M059J (cell line): ENCODE measurements at regions not wholly inside any gene's neighbourhood (a gene's known extent, or its start where the extent isn't known, plus 50 kb on each side); places are given as distances from the start of the nearest gene placed in this dataset.
A peak's percentile ranks its signal among the peaks of the same experiment; 100 is the strongest.
"Not testable (repeated sequence)": the region's sequence is repeated elsewhere in the genome, so short reads cannot be mapped to it uniquely, and the experiment has no call there.

ENCODE experiments used
- DNase-seq: peaks from one replicate; pipeline ENCODE4 v3.0.0-alpha.2; 2012; ENCODE audit warnings: low read depth

GRCh38 chr3:78079514-78079913 lies 1039.6 kb downstream of the ROBO2 start:
- DNase-seq = no peak

GRCh38 chr3:78086150-78086549 lies 1046.3 kb downstream of the ROBO2 start:
- peak; percentile 26 for DNase-seq

- no peak for DNase-seq
These were observed 1047.2 kb downstream of the ROBO2 start for GRCh38 chr3:78087134-78087533.

- no peak for DNase-seq
These were observed 1048.1 kb downstream of the ROBO2 start for GRCh38 chr3:78088006-78088405.

GRCh38 chr3:78090382-78090781 lies 1050.5 kb downstream of the ROBO2 start:
- DNase-seq = no peak

GRCh38 chr3:78091478-78092119 lies 1051.7 kb downstream of the ROBO2 start:
- DNase-seq = no peak

- DNase-seq = peak; percentile 50
These were observed 1052.7 kb downstream of the ROBO2 start for GRCh38 chr3:78092574-78092973.

- DNase-seq = peak; percentile 31
These were observed 1056.8 kb downstream of the ROBO2 start for GRCh38 chr3:78096488-78097255.

GRCh38 chr3:78098367-78098766 lies 1058.5 kb downstream of the ROBO2 start:
- DNase-seq = no peak

GRCh38 chr3:78101384-78101783 lies 1061.5 kb downstream of the ROBO2 start:
- DNase-seq = peak; percentile 64

GRCh38 chr3:78108269-78108961 lies 1068.5 kb downstream of the ROBO2 start:
- not testable (repeated sequence) for DNase-seq

- DNase-seq = no peak
These were observed 1072.6 kb downstream of the ROBO2 start for GRCh38 chr3:78112291-78113010.

GRCh38 chr3:78115983-78116382 lies 1076.1 kb downstream of the ROBO2 start:
- no peak for DNase-seq

- peak; percentile 34 for DNase-seq
These were observed 1077.0 kb downstream of the ROBO2 start for GRCh38 chr3:78116874-78117273.

GRCh38 chr3:78123058-78123457 lies 1083.2 kb downstream of the ROBO2 start:
- DNase-seq = no peak

- DNase-seq = no peak
These were observed 1089.8 kb downstream of the ROBO2 start for GRCh38 chr3:78129707-78130106.

GRCh38 chr3:78130741-78131290 lies 1090.9 kb downstream of the ROBO2 start:
- no peak for DNase-seq

- no peak for DNase-seq
These were observed 1094.6 kb downstream of the ROBO2 start for GRCh38 chr3:78134496-78134895.

- DNase-seq = peak; percentile 56
These were observed 1099.3 kb downstream of the ROBO2 start for GRCh38 chr3:78139166-78139565.

GRCh38 chr3:78140274-78140673 lies 1100.4 kb downstream of the ROBO2 start:
- no peak for DNase-seq

GRCh38 chr3:78140866-78141265 lies 1101.0 kb downstream of the ROBO2 start:
- no peak for DNase-seq

GRCh38 chr3:78141269-78141668 lies 1101.4 kb downstream of the ROBO2 start:
- DNase-seq = peak; percentile 56
